SH-SY5Y (cell line): ENCODE measurements at regions not wholly inside any gene's neighbourhood (a gene's known extent, or its start where the extent isn't known, plus 50 kb on each side); places are given as distances from the start of the nearest gene placed in this dataset.

Source experiments
- GATA2 ChIP-seq: IDR thresholded peaks from 2 replicates; pipeline ENCODE4 v1.6.1; 2011; ENCODE audit warnings: mild to moderate bottlenecking, low read depth, low read length
- GATA3 ChIP-seq: IDR thresholded peaks from 2 replicates; pipeline ENCODE4 v1.6.1; 2011; ENCODE audit warnings: low read depth, mild to moderate bottlenecking, low read length, moderate library complexity

DNA sequence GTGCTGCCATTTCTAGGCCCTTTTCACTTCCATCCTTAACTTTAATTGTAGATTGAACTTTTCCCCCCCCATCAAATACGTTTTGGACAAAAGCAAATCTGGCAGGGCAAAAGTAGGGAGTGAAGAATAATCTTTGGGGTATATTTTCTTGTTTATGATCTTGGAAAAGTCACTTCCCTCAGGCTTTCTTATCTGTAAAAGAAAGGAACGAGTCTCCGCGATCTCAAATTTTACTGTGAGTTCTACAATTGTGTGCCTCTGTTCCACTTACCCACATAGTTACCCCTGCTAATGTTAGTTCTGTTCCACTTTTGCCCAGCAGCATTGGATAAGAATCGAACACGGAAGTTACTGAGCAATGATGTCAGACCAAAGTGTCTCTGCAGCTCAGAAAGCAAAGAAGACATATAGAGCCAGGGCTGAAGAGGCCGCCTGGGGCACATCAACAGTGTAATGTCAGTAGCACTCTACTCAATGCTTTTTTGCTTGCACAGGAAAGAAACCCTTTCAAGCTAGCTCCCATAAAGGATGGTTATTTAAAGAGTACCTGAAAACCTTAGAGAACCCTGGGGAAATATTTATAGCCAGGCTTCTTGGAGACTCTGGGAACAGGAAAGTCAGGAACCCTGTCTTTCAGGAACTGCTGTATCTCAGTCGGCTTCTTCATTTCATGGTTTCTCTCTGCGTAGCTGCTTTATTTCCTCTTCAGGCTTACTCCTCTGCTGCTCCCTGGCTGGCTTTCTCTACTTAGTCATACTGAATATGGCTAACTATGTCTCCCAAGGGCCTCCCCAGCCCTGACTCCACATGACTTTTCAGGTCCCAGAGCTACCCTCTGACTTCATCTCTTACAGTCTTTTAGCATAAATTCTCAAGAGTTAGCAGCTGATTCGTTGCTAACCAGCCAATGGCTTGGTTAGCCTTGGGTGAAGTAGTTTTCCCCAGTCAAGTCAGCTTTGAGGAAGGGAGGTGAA, 123.7 kb upstream of the FAM3C start:
- TF ChIP-seq GATA2 (no peak), GATA3 (no peak)
